Left colon (tissue), 2 donors: ENCODE measurements at regions not wholly inside any gene's neighbourhood (a gene's known extent, or its start where the extent isn't known, plus 50 kb on each side); places are given as distances from the start of the nearest gene placed in this dataset.
A peak's percentile ranks its signal among the peaks of the same experiment; 100 is the strongest.
"Not testable (repeated sequence)": the region's sequence is repeated elsewhere in the genome, so short reads cannot be mapped to it uniquely, and the experiment has no call there.

Experiments
- ATAC-seq: fragments of 200-7000 bp; cut with Tn5 transposase; one replicate; pipeline ENCODE4 v1.9.1; 2020; ENCODE audit warnings: mild to moderate bottlenecking, moderate library complexity
- DNase-seq, 2 donors: peaks; one replicate each; pipeline ENCODE4 v3.0.0-alpha.2; 2020
- intact Hi-C, 2 donors: fragments of 100-400 bp; cut with DNase I in 1 of 2; cut with micrococcal nuclease in 1 of 2; formaldehyde crosslinking; loops; one replicate each; pipeline versions ENCODE4 v1.11.2 to v1.14.0; 2022; cut with DNase I, micrococcal nuclease
- donor health status: DM: no; HTN: no; CAD: no.
- donor health status: DM: yes; HTN: yes; CAD: no.

GRCh38 chr9:129414993-129415941 is 205.6 kb downstream of the C9orf50 start:
- intact Hi-C loops, result loop anchor here in 1 of 2 donors (10.0 kb wide), 1 partner anchor 80 kb away; no protein-coding TSS in a partner anchor
- DNase-seq (peak in 1 of 2 donors; percentile 22), ATAC-seq (no peak)

GRCh38 chr9:129414377-129414992 is 206.4 kb downstream of the C9orf50 start:
- DNase-seq, result peak in 1 of 2 donors; percentile 62
- peak; percentile 41 for ATAC-seq
- intact Hi-C loops, result loop anchor here in 1 of 2 donors (10.0 kb wide), 1 partner anchor 80 kb away; no protein-coding TSS in a partner anchor

- DNase-seq (peak; percentile 99 to 100), ATAC-seq (peak; percentile 90)
- intact Hi-C loops, result loop anchor here in 1 of 2 donors (10.0 kb wide), 1 partner anchor 81 kb away; no protein-coding TSS in a partner anchor
Observed at GRCh38 chr9:129413537-129414376, 207.1 kb downstream of the C9orf50 start.

GRCh38 chr9:129412814-129413536 is 207.9 kb downstream of the C9orf50 start:
- ATAC-seq, result peak; percentile 34
- DNase-seq, result peak; percentile 48 to 67
- intact Hi-C loops, result loop anchor here in 1 of 2 donors (10.0 kb wide), 1 partner anchor 82 kb away; no protein-coding TSS in a partner anchor

- intact Hi-C loops, result loop anchor here in 1 of 2 donors (10.0 kb wide), 1 partner anchor 83 kb away; no protein-coding TSS in a partner anchor
- not testable (repeated sequence) for ATAC-seq
- DNase-seq, result peak in 1 of 2 donors; percentile 19
Observed at GRCh38 chr9:129412176-129412813, 208.6 kb downstream of the C9orf50 start.

- intact Hi-C loops, result loop anchor here in 1 of 2 donors (10.0 kb wide), 1 partner anchor 83 kb away; no protein-coding TSS in a partner anchor
- DNase-seq (no peak), ATAC-seq (no peak)
Observed at GRCh38 chr9:129411501-129412175, 209.3 kb downstream of the C9orf50 start.

- intact Hi-C loops, result loop anchor here in 1 of 2 donors (10.0 kb wide), 1 partner anchor 85 kb away; no protein-coding TSS in a partner anchor
- ATAC-seq (no peak), DNase-seq (no peak)
Observed at GRCh38 chr9:129410226-129410625, 210.7 kb downstream of the C9orf50 start.

- intact Hi-C loops, result no loop called here
- DNase-seq (peak; percentile 66 to 67), ATAC-seq (peak; percentile 44)
Observed at GRCh38 chr9:129408535-129409215, 212.2 kb downstream of the C9orf50 start.

- DNase-seq, result no peak
- peak; percentile 14 for ATAC-seq
- intact Hi-C loops, result no loop called here
Observed at GRCh38 chr9:129407905-129408452, 212.9 kb downstream of the C9orf50 start.

- DNase-seq, result peak; percentile 86
- intact Hi-C loops, result no loop called here
- ATAC-seq, result peak; percentile 95
Observed at GRCh38 chr9:129406278-129407225, 214.3 kb downstream of the C9orf50 start.

GRCh38 chr9:129405827-129406213 is 215.1 kb downstream of the C9orf50 start:
- intact Hi-C loops, result no loop called here

GRCh38 chr9:129405089-129405826 is 215.6 kb downstream of the C9orf50 start:
- no peak for DNase-seq
- intact Hi-C loops, result no loop called here
- no peak for ATAC-seq

More at GRCh38 chr9:129405827-129406213, 215.1 kb downstream of the C9orf50 start:
- no peak for DNase-seq
- no peak for ATAC-seq

- ATAC-seq (no peak), DNase-seq (no peak)
- intact Hi-C loops, result no loop called here
Observed at GRCh38 chr9:129404621-129405020, 216.3 kb downstream of the C9orf50 start.
